ENCODE measurements at regions not wholly inside any gene's neighbourhood (a gene's known extent, or its start where the extent isn't known, plus 50 kb on each side); places are given as distances from the start of the nearest gene placed in this dataset.

- BruUV-seq (replicated peaks): no TSS peak
- DNase-seq (ENCODE audit: low spot score): no peak
- Histone ChIP-seq H3K36me3 (ENCODE audit: insufficient read depth, low read length) (no peaks in the 10 kb centered on the region), H2AFZ (ENCODE audit: low read length) (peak overlapping the region; percentile 30; the same call in 1 of the 2 replicates), H3K9me2 (ENCODE audit: insufficient read depth, low read length) (no peaks in the 10 kb centered on the region), H3K4me3 (ENCODE audit: low read depth, low read length, poor library complexity, severe bottlenecking) (no peak overlapping the region), H3K9me3 (ENCODE audit: low read length) (no peaks in the 10 kb centered on the region; the same call in 1 of the 2 replicates), H3K27ac (ENCODE audit: low read depth, low read length, poor library complexity, severe bottlenecking) (no peak overlapping the region), H4K20me1 (ENCODE audit: insufficient read depth, low read length) (no peaks in the 10 kb centered on the region), H3K4me1 (ENCODE audit: insufficient read depth, low read length, poor library complexity, severe bottlenecking) (peaks cover 52% of the 10 kb centered on the region), H3K79me2 (ENCODE audit: insufficient read depth, low read depth, low read length) (no peaks in the 10 kb centered on the region), H3K4me2 (ENCODE audit: low read length) (no peak overlapping the region)
- ChIA-PET CTCF (ENCODE audit: unreplicated experiment) (no interaction called here), POLR2A (interaction anchor here (0.6 kb wide), 1 partner anchor 1661 kb away, joined by 3 read pairs; no protein-coding TSS in a partner anchor)
- no peak for TF ChIP-seq CTCF (conservative IDR thresholded peaks at IDR 0.05; ENCODE audit: low read length)
- no peak for TF ChIP-seq EZH2phosphoT487 (IDR thresholded peaks at IDR 0.05; ENCODE audit: borderline replicate concordance, low read depth, low read length)
- intact Hi-C loops (cut with micrococcal nuclease; ENCODE audit: unreplicated experiment): no loop called here
These were observed 196.1 kb downstream of the ZNF621 start for GRCh38 chr3:40720863-40721262.

DNA sequence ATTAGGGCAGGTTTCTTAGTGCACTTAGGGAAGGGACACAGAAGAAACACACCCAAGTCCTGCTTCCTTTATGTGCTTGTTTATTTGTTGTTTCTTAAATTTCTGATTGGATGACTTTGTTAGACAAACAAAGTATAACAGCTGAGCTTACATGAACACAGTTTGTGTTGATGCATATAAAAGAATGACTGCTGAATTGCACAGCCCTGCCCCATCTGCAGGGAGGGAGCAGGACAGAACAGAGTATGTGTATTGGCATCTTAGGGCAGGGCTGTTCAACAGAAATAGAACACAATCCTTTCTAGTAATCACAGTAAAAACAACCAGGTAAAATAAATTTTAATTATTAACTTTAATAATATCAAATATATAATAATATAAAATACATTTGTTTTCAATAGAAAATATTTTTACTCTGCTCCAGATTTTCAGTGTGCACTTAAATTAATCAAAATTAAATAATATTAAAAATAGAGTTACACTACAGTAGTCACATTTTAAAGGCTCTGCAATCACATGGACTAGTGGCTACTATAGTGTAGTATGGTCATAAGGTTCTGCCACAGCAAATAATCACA, 198.4 kb downstream of the ZNF621 start:
- no peak overlapping the region for H3K4me3 ChIP-seq (ENCODE audit: low read depth, low read length, poor library complexity, severe bottlenecking)
- H3K9me3 ChIP-seq (ENCODE audit: low read length): no peaks in the 10 kb centered on the region
- H3K9me2 ChIP-seq (ENCODE audit: insufficient read depth, low read length): no peaks in the 10 kb centered on the region
- no peak overlapping the region for H3K4me2 ChIP-seq (ENCODE audit: low read length)
- ChIA-PET CTCF (ENCODE audit: unreplicated experiment) (no interaction called here), POLR2A (interaction anchor here (1.1 kb wide), 1 partner anchor 9 kb away, joined by 3 read pairs; no protein-coding TSS in a partner anchor)
- intact Hi-C loops (cut with micrococcal nuclease; ENCODE audit: unreplicated experiment): no loop called here
- H3K4me1 ChIP-seq (ENCODE audit: insufficient read depth, low read length, poor library complexity, severe bottlenecking): peaks cover 30% of the 10 kb centered on the region
- DNase-seq (ENCODE audit: low spot score): no peak
- no peak overlapping the region for H2AFZ ChIP-seq (ENCODE audit: low read length)
- no peaks in the 10 kb centered on the region for H3K79me2 ChIP-seq (ENCODE audit: insufficient read depth, low read depth, low read length)
- TF ChIP-seq EZH2phosphoT487 (IDR thresholded peaks at IDR 0.05; ENCODE audit: borderline replicate concordance, low read depth, low read length): no peak
- TF ChIP-seq CTCF (conservative IDR thresholded peaks at IDR 0.05; ENCODE audit: low read length): no peak
- H3K36me3 ChIP-seq (ENCODE audit: insufficient read depth, low read length): no peaks in the 10 kb centered on the region
- H3K27ac ChIP-seq (ENCODE audit: low read depth, low read length, poor library complexity, severe bottlenecking): no peak overlapping the region
- H4K20me1 ChIP-seq (ENCODE audit: insufficient read depth, low read length): no peaks in the 10 kb centered on the region
- no TSS peak for BruUV-seq (replicated peaks)

- intact Hi-C loops (cut with micrococcal nuclease; ENCODE audit: unreplicated experiment): no loop called here
- Histone ChIP-seq H3K4me2 (ENCODE audit: low read length) (no peak overlapping the region), H3K4me3 (ENCODE audit: low read depth, low read length, poor library complexity, severe bottlenecking) (no peak overlapping the region), H2AFZ (ENCODE audit: low read length) (no peak overlapping the region), H3K9me3 (ENCODE audit: low read length) (0 out of 2 replicates have a peak, but pooled peaks cover 2% of the 10 kb centered on the region), H3K4me1 (ENCODE audit: insufficient read depth, low read length, poor library complexity, severe bottlenecking) (peaks cover 11% of the 10 kb centered on the region), H3K9me2 (ENCODE audit: insufficient read depth, low read length) (no peaks in the 10 kb centered on the region), H3K79me2 (ENCODE audit: insufficient read depth, low read depth, low read length) (no peaks in the 10 kb centered on the region), H4K20me1 (ENCODE audit: insufficient read depth, low read length) (no peaks in the 10 kb centered on the region), H3K36me3 (ENCODE audit: insufficient read depth, low read length) (no peaks in the 10 kb centered on the region), H3K27ac (ENCODE audit: low read depth, low read length, poor library complexity, severe bottlenecking) (no peak overlapping the region)
- ChIA-PET CTCF (ENCODE audit: unreplicated experiment) (no interaction called here), POLR2A (no interaction called here)
- BruUV-seq (replicated peaks): no TSS peak
- TF ChIP-seq EZH2phosphoT487 (IDR thresholded peaks at IDR 0.05; ENCODE audit: borderline replicate concordance, low read depth, low read length): no peak
- no peak for TF ChIP-seq CTCF (conservative IDR thresholded peaks at IDR 0.05; ENCODE audit: low read length)
- no peak for DNase-seq (ENCODE audit: low spot score)
These were observed 200.3 kb downstream of the ZNF621 start for GRCh38 chr3:40725031-40725430.

Measured in OCI-LY7 (cell line).